ENCODE measurements at regions not wholly inside any gene's neighbourhood (a gene's known extent, or its start where the extent isn't known, plus 50 kb on each side); places are given as distances from the start of the nearest gene placed in this dataset.

DNA sequence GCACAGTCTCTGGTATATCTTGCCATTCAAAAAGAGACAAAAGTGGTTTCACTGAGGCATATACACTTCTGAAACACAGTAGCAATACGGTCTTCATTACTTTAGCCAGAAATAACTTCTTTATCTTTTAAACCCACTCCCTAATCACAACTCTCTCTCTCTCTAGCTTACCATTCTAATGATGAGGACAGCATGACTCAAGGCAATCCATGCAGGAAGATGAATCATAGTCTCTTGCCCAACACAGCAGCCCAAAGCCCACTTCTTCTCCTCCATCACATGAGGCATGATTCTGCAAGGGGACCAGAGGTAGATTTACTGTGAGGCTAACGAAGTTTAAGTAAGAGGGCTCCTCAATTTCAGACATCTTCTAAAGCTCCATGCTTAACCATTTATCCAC lies 285.0 kb upstream of the NR5A2 start:
- Histone ChIP-seq H4K12ac (ENCODE audit: low read depth, low read length) (no peak overlapping the region), H3K23ac (ENCODE audit: low read length) (no peak overlapping the region), H3K36me3 (ENCODE audit: control insufficient read depth in 1 of 2, insufficient read depth in 2 of 2, low read length in 2 of 2) (no peaks in the 10 kb centered on the region), H3K18ac (ENCODE audit: low read length) (no peak overlapping the region), H3K9ac (ENCODE audit: low read length) (no peak overlapping the region), H2BK5ac (ENCODE audit: low read depth, low read length, poor library complexity) (no peak overlapping the region), H2BK12ac (ENCODE audit: low read length) (no peak overlapping the region), H3K9me3 (ENCODE audit: insufficient read depth, low read depth, low read length) (peaks cover 4% of the 10 kb centered on the region), H4K91ac (ENCODE audit: low read depth, low read length) (no peak overlapping the region), H3K4me3 (ENCODE audit: low read depth, low read length) (no peak overlapping the region), H3K27me3 (ENCODE audit: insufficient read depth, low read length) (no peaks in the 10 kb centered on the region), H3K14ac (ENCODE audit: low read length) (no peak overlapping the region), H3K27ac (ENCODE audit: low read depth, low read length) (no peak overlapping the region), H2AFZ (ENCODE audit: insufficient read depth, low read length, poor library complexity) (no peak overlapping the region), H3K79me2 (ENCODE audit: control insufficient read depth, insufficient read depth, low read length, poor library complexity) (no peaks in the 10 kb centered on the region), H3K79me1 (ENCODE audit: low read length) (no peaks in the 10 kb centered on the region), H3K4me1 (ENCODE audit: control insufficient read depth in 1 of 2, insufficient read depth in 2 of 2, low read length in 2 of 2) (no peaks in the 10 kb centered on the region), H3K4me2 (ENCODE audit: low read length) (no peak overlapping the region), H4K8ac (ENCODE audit: low read depth, low read length) (no peak overlapping the region), H3K4ac (ENCODE audit: low read depth, low read length) (no peak overlapping the region), H2AK5ac (ENCODE audit: low read length) (no peak overlapping the region), H2BK120ac (ENCODE audit: insufficient read depth, low read length, poor library complexity) (no peak overlapping the region)
- DNase-seq: peak; percentile 37 to 43
- WGBS (ENCODE audit: extremely low coverage, insufficient coverage, insufficient read length): no CpG with 5 or more reads among the region's 2 CpGs

DNA sequence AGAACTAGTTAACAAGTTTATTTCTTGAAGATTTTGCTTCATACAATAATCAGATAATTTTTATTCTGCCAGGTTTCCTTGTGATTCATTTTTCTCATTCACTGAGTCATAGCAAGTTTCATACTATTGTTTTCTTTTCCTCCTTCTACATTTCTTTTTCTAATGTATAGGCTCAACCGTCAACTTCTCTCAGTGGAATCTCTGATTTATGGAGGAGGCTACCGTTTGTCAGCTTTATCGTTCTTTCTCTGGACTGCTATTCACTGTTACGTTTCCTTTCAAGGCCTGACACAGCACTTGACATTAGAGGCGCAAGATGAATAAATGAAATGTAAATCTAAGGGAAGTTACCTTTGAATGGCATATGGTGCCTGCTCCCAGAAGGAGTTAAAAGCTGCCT lies 284.3 kb upstream of the NR5A2 start:
- Histone ChIP-seq H3K4me3 (ENCODE audit: low read depth, low read length) (no peak overlapping the region), H3K4me2 (ENCODE audit: low read length) (no peak overlapping the region), H3K9ac (ENCODE audit: low read length) (no peak overlapping the region), H2AFZ (ENCODE audit: insufficient read depth, low read length, poor library complexity) (no peak overlapping the region), H3K79me1 (ENCODE audit: low read length) (no peaks in the 10 kb centered on the region), H2BK120ac (ENCODE audit: insufficient read depth, low read length, poor library complexity) (no peak overlapping the region), H4K12ac (ENCODE audit: low read depth, low read length) (no peak overlapping the region), H3K9me3 (ENCODE audit: insufficient read depth, low read depth, low read length) (peaks cover 4% of the 10 kb centered on the region), H2AK5ac (ENCODE audit: low read length) (no peak overlapping the region), H4K91ac (ENCODE audit: low read depth, low read length) (no peak overlapping the region), H3K4ac (ENCODE audit: low read depth, low read length) (no peak overlapping the region), H3K23ac (ENCODE audit: low read length) (no peak overlapping the region), H3K27me3 (ENCODE audit: insufficient read depth, low read length) (peaks cover 2% of the 10 kb centered on the region), H4K8ac (ENCODE audit: low read depth, low read length) (no peak overlapping the region), H3K4me1 (ENCODE audit: control insufficient read depth in 1 of 2, insufficient read depth in 2 of 2, low read length in 2 of 2) (no peaks in the 10 kb centered on the region), H3K14ac (ENCODE audit: low read length) (no peak overlapping the region), H3K36me3 (ENCODE audit: control insufficient read depth in 1 of 2, insufficient read depth in 2 of 2, low read length in 2 of 2) (no peaks in the 10 kb centered on the region), H3K27ac (ENCODE audit: low read depth, low read length) (no peak overlapping the region), H2BK12ac (ENCODE audit: low read length) (no peak overlapping the region), H3K79me2 (ENCODE audit: control insufficient read depth, insufficient read depth, low read length, poor library complexity) (no peaks in the 10 kb centered on the region), H2BK5ac (ENCODE audit: low read depth, low read length, poor library complexity) (no peak overlapping the region), H3K18ac (ENCODE audit: low read length) (no peak overlapping the region)
- no CpG with 5 or more reads among the region's 5 CpGs for WGBS (ENCODE audit: extremely low coverage, insufficient coverage, insufficient read length)
- DNase-seq: no peak

DNA sequence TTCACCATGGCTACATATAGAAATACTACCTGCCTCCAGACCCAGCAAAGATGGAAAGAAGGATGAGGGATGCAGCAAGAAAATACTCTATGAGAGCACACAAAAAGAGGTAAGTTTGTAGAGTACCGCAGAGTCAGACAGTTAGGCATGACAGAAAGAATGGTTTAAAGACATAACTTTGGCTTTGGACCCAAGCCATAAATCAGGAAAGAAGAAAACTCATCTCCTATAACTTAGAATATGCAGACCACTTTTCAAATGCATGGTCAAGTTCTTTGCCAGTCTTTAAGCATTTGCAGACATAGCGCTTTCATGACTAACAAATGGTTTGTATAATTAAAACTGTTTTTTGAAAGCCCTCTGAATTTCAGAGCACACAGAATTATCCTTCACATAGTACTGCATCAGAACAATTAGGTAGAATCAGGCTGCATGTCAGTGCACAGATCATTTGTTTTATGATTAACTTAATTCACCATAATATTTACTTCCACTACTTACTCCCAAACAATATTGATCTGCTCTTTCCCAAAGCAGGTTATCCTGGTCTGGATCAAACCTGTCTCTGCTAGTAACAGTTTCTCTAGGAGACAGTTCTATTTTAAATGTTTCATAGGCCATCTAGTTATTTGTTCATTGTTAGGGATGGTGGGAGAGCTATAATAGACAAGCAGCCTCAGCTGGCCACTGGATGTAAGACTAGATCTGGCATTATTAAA lies 280.7 kb upstream of the NR5A2 start:
- WGBS (ENCODE audit: extremely low coverage, insufficient coverage, insufficient read length): no CpG with 5 or more reads among the region's 2 CpGs

DNA sequence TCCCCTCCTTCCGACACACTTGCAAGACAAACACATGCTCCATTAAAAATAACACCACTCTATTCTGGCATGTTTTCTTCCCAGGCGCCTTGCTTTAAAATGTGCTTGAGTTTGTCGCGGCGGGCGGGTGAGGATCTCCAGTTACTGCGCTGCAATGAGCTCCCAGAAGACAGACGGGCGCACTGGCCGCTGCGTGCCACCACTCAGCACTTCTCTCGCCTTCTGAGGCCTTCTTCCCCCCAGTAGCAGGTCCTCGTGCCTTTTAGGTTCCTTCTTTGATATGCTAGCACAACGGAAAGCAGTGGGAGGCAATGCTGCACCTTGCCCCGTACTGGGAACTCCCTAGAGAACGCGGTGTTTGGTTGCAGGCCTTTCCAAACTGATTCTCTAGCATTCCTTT lies 279.5 kb upstream of the NR5A2 start:
- WGBS (ENCODE audit: extremely low coverage, insufficient coverage, insufficient read length): no CpG with 5 or more reads among the region's 17 CpGs
- no peak overlapping the region for H3K4me2 ChIP-seq (ENCODE audit: low read length)

More for the DNA sequence above, 280.7 kb upstream of the NR5A2 start:
- Histone ChIP-seq H2BK120ac (ENCODE audit: insufficient read depth, low read length, poor library complexity) (no peak overlapping the region), H3K4me1 (ENCODE audit: control insufficient read depth in 1 of 2, insufficient read depth in 2 of 2, low read length in 2 of 2) (no peaks in the 10 kb centered on the region), H4K12ac (ENCODE audit: low read depth, low read length) (no peak overlapping the region), H3K27me3 (ENCODE audit: insufficient read depth, low read length) (peaks cover 2% of the 10 kb centered on the region), H2AK5ac (ENCODE audit: low read length) (no peak overlapping the region), H3K79me1 (ENCODE audit: low read length) (no peaks in the 10 kb centered on the region), H2BK5ac (ENCODE audit: low read depth, low read length, poor library complexity) (no peak overlapping the region), H3K4ac (ENCODE audit: low read depth, low read length) (no peak overlapping the region), H2AFZ (ENCODE audit: insufficient read depth, low read length, poor library complexity) (no peak overlapping the region), H2BK12ac (ENCODE audit: low read length) (no peak overlapping the region), H3K4me3 (ENCODE audit: low read depth, low read length) (no peak overlapping the region), H3K14ac (ENCODE audit: low read length) (no peak overlapping the region), H4K91ac (ENCODE audit: low read depth, low read length) (no peak overlapping the region), H3K23ac (ENCODE audit: low read length) (no peak overlapping the region), H3K9ac (ENCODE audit: low read length) (no peak overlapping the region), H3K9me3 (ENCODE audit: insufficient read depth, low read depth, low read length) (peaks cover 2% of the 10 kb centered on the region), H3K4me2 (ENCODE audit: low read length) (no peak overlapping the region), H3K36me3 (ENCODE audit: control insufficient read depth in 1 of 2, insufficient read depth in 2 of 2, low read length in 2 of 2) (no peaks in the 10 kb centered on the region), H3K79me2 (ENCODE audit: control insufficient read depth, insufficient read depth, low read length, poor library complexity) (no peaks in the 10 kb centered on the region), H3K18ac (ENCODE audit: low read length) (no peak overlapping the region), H4K8ac (ENCODE audit: low read depth, low read length) (no peak overlapping the region), H3K27ac (ENCODE audit: low read depth, low read length) (no peak overlapping the region)
- DNase-seq: no peak

More for the DNA sequence above, 279.5 kb upstream of the NR5A2 start:
- Histone ChIP-seq H3K4ac (ENCODE audit: low read depth, low read length) (no peak overlapping the region), H3K36me3 (ENCODE audit: control insufficient read depth in 1 of 2, insufficient read depth in 2 of 2, low read length in 2 of 2) (no peaks in the 10 kb centered on the region), H3K14ac (ENCODE audit: low read length) (no peak overlapping the region), H3K4me3 (ENCODE audit: low read depth, low read length) (no peak overlapping the region), H3K79me1 (ENCODE audit: low read length) (no peaks in the 10 kb centered on the region), H4K8ac (ENCODE audit: low read depth, low read length) (no peak overlapping the region), H2AK5ac (ENCODE audit: low read length) (no peak overlapping the region), H3K9me3 (ENCODE audit: insufficient read depth, low read depth, low read length) (peaks cover 2% of the 10 kb centered on the region), H3K27me3 (ENCODE audit: insufficient read depth, low read length) (peaks cover 2% of the 10 kb centered on the region), H3K23ac (ENCODE audit: low read length) (no peak overlapping the region), H3K27ac (ENCODE audit: low read depth, low read length) (no peak overlapping the region), H2BK12ac (ENCODE audit: low read length) (no peak overlapping the region), H2AFZ (ENCODE audit: insufficient read depth, low read length, poor library complexity) (no peak overlapping the region), H2BK5ac (ENCODE audit: low read depth, low read length, poor library complexity) (no peak overlapping the region), H2BK120ac (ENCODE audit: insufficient read depth, low read length, poor library complexity) (no peak overlapping the region), H4K12ac (ENCODE audit: low read depth, low read length) (no peak overlapping the region), H4K91ac (ENCODE audit: low read depth, low read length) (no peak overlapping the region), H3K79me2 (ENCODE audit: control insufficient read depth, insufficient read depth, low read length, poor library complexity) (no peaks in the 10 kb centered on the region), H3K9ac (ENCODE audit: low read length) (no peak overlapping the region), H3K4me1 (ENCODE audit: control insufficient read depth in 1 of 2, insufficient read depth in 2 of 2, low read length in 2 of 2) (no peaks in the 10 kb centered on the region), H3K18ac (ENCODE audit: low read length) (no peak overlapping the region)
- DNase-seq: no peak

Measured in trophoblast cell (in vitro differentiated cells and primary cell).